GM12875 (cell line): ENCODE measurements at regions not wholly inside any gene's neighbourhood (a gene's known extent, or its start where the extent isn't known, plus 50 kb on each side); places are given as distances from the start of the nearest gene placed in this dataset.
"Not testable (repeated sequence)": the region's sequence is repeated elsewhere in the genome, so short reads cannot be mapped to it uniquely, and the experiment has no call there.

Experiments
- H3K4me3 ChIP-seq: one replicate; pipeline ENCODE4 v1.5.1; 2011; ENCODE audit warnings: low read depth, low read length, control low read depth
- CTCF ChIP-seq: IDR thresholded peaks from 2 replicates; pipeline ENCODE4 v1.5.1; 2011; ENCODE audit warnings: low read depth, mild to moderate bottlenecking, control low read depth, inconsistent platforms, low read length, moderate library complexity, borderline replicate concordance; ENCODE audit not compliant: insufficient read depth

GRCh38 chr1:228940926-228941325 lies 205.6 kb downstream of the RHOU start:
- no peak for TF ChIP-seq CTCF
- no peak overlapping the region for H3K4me3 ChIP-seq

- TF ChIP-seq CTCF, result no peak
Measured at GRCh38 chr1:228941666-228942065, 206.4 kb downstream of the RHOU start.

GRCh38 chr1:228943436-228943835 lies 208.2 kb downstream of the RHOU start:
- TF ChIP-seq CTCF, result no peak
- H3K4me3 ChIP-seq, result no peak overlapping the region

More at GRCh38 chr1:228941666-228942065, 206.4 kb downstream of the RHOU start:
- no peak overlapping the region for H3K4me3 ChIP-seq

- no peak overlapping the region for H3K4me3 ChIP-seq
- TF ChIP-seq CTCF, result no peak
Measured at GRCh38 chr1:228944296-228944695, 209.0 kb downstream of the RHOU start.

GRCh38 chr1:228944935-228945371 lies 209.7 kb downstream of the RHOU start:
- H3K4me3 ChIP-seq, result no peak overlapping the region
- TF ChIP-seq CTCF, result no peak

GRCh38 chr1:228945885-228946284 lies 210.6 kb downstream of the RHOU start:
- TF ChIP-seq CTCF, result no peak
- no peak overlapping the region for H3K4me3 ChIP-seq

- not testable (repeated sequence) for H3K4me3 ChIP-seq
Measured at GRCh38 chr1:228949617-228950016, 214.3 kb downstream of the RHOU start.

GRCh38 chr1:228953207-228953606 lies 217.9 kb downstream of the RHOU start:
- no peak for TF ChIP-seq CTCF
- no peak overlapping the region for H3K4me3 ChIP-seq

- not testable (repeated sequence) for H3K4me3 ChIP-seq
Measured at GRCh38 chr1:228953808-228954207, 218.5 kb downstream of the RHOU start.
